NCI-H2171 (cell line): ENCODE measurements at regions not wholly inside any gene's neighbourhood (a gene's known extent, or its start where the extent isn't known, plus 50 kb on each side); places are given as distances from the start of the nearest gene placed in this dataset.

Experiments
- DNase-seq: peaks from one replicate; lab custom pipeline; 2025; lab: John Stamatoyannopoulos, UW

- no peak for DNase-seq
Measured at GRCh38 chr16:66137853-66138252, 228.6 kb upstream of the CDH5 start.

- no peak for DNase-seq
Measured at GRCh38 chr16:66136841-66137240, 229.7 kb upstream of the CDH5 start.

- no peak for DNase-seq
Measured at GRCh38 chr16:66135838-66136237, 230.7 kb upstream of the CDH5 start.

GRCh38 chr16:66135421-66135831, 231.1 kb upstream of the CDH5 start:
- no peak for DNase-seq

- no peak for DNase-seq
Measured at GRCh38 chr16:66134875-66135274, 231.6 kb upstream of the CDH5 start.

GRCh38 chr16:66133643-66134338, 232.7 kb upstream of the CDH5 start:
- no peak for DNase-seq

GRCh38 chr16:66131895-66132294, 234.6 kb upstream of the CDH5 start:
- no peak for DNase-seq

GRCh38 chr16:66131156-66131807, 235.2 kb upstream of the CDH5 start:
- no peak for DNase-seq

- no peak for DNase-seq
Measured at GRCh38 chr16:66130296-66130905, 236.1 kb upstream of the CDH5 start.

- no peak for DNase-seq
Measured at GRCh38 chr16:66129196-66129595, 237.3 kb upstream of the CDH5 start.

GRCh38 chr16:66128371-66128770, 238.1 kb upstream of the CDH5 start:
- DNase-seq = no peak

GRCh38 chr16:66127459-66128370, 238.8 kb upstream of the CDH5 start:
- no peak for DNase-seq

- DNase-seq = no peak
Measured at GRCh38 chr16:66121466-66121865, 245.0 kb upstream of the CDH5 start.

- DNase-seq = no peak
Measured at GRCh38 chr16:66120656-66121055, 245.8 kb upstream of the CDH5 start.

GRCh38 chr16:66116163-66117002, 250.1 kb upstream of the CDH5 start:
- no peak for DNase-seq

GRCh38 chr16:66115373-66115772, 251.1 kb upstream of the CDH5 start:
- DNase-seq = no peak

GRCh38 chr16:66113223-66113622, 253.3 kb upstream of the CDH5 start:
- no peak for DNase-seq

- DNase-seq = no peak
Measured at GRCh38 chr16:66109677-66110076, 256.8 kb upstream of the CDH5 start.

GRCh38 chr16:66107661-66108060, 258.8 kb upstream of the CDH5 start:
- DNase-seq = no peak

GRCh38 chr16:66103211-66103610, 263.3 kb upstream of the CDH5 start:
- no peak for DNase-seq

- no peak for DNase-seq
Measured at GRCh38 chr16:66099306-66099705, 267.2 kb upstream of the CDH5 start.
